ENCODE measurements at regions not wholly inside any gene's neighbourhood (a gene's known extent, or its start where the extent isn't known, plus 50 kb on each side); places are given as distances from the start of the nearest gene placed in this dataset.

- DNase-seq: no peak
These were observed 104.7 kb upstream of the PKDCC start for GRCh38 chr2:41943159-41943558.

GRCh38 chr2:41944220-41944880, 103.5 kb upstream of the PKDCC start:
- DNase-seq: no peak

- DNase-seq: no peak
These were observed 100.0 kb upstream of the PKDCC start for GRCh38 chr2:41947701-41948396.

GRCh38 chr2:41948397-41948763, 99.4 kb upstream of the PKDCC start:
- no peak for DNase-seq

- no peak for DNase-seq
These were observed 98.5 kb upstream of the PKDCC start for GRCh38 chr2:41949091-41949882.

GRCh38 chr2:41949883-41950665, 97.7 kb upstream of the PKDCC start:
- DNase-seq: no peak

- no peak for DNase-seq
These were observed 97.2 kb upstream of the PKDCC start for GRCh38 chr2:41950666-41950960.

GRCh38 chr2:41954304-41955291, 93.2 kb upstream of the PKDCC start:
- DNase-seq: no peak

GRCh38 chr2:41955316-41956043, 92.3 kb upstream of the PKDCC start:
- no peak for DNase-seq

GRCh38 chr2:41957431-41957830, 90.4 kb upstream of the PKDCC start:
- no peak for DNase-seq

- DNase-seq: no peak
These were observed 89.6 kb upstream of the PKDCC start for GRCh38 chr2:41958251-41958650.

GRCh38 chr2:41958775-41959174, 89.0 kb upstream of the PKDCC start:
- no peak for DNase-seq

- no peak for DNase-seq
These were observed 88.1 kb upstream of the PKDCC start for GRCh38 chr2:41959760-41960159.

- no peak for DNase-seq
These were observed 84.7 kb upstream of the PKDCC start for GRCh38 chr2:41962922-41963622.

GRCh38 chr2:41963661-41964525, 83.9 kb upstream of the PKDCC start:
- DNase-seq: no peak

- DNase-seq: no peak
These were observed 82.5 kb upstream of the PKDCC start for GRCh38 chr2:41965173-41965908.

- DNase-seq: no peak
These were observed 81.9 kb upstream of the PKDCC start for GRCh38 chr2:41965909-41966295.

GRCh38 chr2:41966431-41966893, 81.4 kb upstream of the PKDCC start:
- no peak for DNase-seq

- no peak for DNase-seq
These were observed 80.9 kb upstream of the PKDCC start for GRCh38 chr2:41966920-41967319.
